AG10803 (cell line): ENCODE measurements at regions not wholly inside any gene's neighbourhood (a gene's known extent, or its start where the extent isn't known, plus 50 kb on each side); places are given as distances from the start of the nearest gene placed in this dataset.

Experiments
- DNase-seq: peaks from one replicate; pipeline ENCODE4 v3.0.0; 2010; ENCODE audit warnings: low read depth
- H3K4me3 ChIP-seq: 2 replicates; pipeline ENCODE4 v1.5.1; 2011; ENCODE audit warnings: mild to moderate bottlenecking, low read length, control low read depth
- TF ChIP-seq, protein P1 (sequence below): conservative IDR thresholded peaks from 2 replicates; pipeline ENCODE4 v1.5.1; 2011; ENCODE audit warnings: mild to moderate bottlenecking, low read length, control low read depth, inconsistent platforms

DNA sequence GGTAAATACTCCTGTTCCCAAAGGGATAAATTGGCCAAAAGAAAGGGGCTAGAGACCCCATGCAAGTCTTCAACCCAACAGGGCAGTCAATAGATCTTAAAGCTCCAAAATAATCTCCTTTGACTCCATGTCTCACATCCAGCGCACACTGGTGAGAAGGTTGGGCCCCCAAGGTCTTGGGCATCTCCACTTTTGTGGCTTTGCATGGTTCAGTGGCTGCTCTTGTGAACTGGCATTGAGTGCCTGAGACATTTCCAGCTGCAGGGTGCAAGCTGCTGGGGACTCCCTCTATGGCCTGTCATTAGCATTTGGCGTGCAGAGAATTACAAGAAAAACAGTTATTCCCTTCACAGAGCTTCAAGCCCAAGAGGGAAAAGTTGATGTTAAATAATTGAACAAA lies 224.7 kb downstream of the MTRR start:
- DNase-seq, result no peak
- no peak overlapping the region for H3K4me3 ChIP-seq
- TF ChIP-seq, protein P1, sequence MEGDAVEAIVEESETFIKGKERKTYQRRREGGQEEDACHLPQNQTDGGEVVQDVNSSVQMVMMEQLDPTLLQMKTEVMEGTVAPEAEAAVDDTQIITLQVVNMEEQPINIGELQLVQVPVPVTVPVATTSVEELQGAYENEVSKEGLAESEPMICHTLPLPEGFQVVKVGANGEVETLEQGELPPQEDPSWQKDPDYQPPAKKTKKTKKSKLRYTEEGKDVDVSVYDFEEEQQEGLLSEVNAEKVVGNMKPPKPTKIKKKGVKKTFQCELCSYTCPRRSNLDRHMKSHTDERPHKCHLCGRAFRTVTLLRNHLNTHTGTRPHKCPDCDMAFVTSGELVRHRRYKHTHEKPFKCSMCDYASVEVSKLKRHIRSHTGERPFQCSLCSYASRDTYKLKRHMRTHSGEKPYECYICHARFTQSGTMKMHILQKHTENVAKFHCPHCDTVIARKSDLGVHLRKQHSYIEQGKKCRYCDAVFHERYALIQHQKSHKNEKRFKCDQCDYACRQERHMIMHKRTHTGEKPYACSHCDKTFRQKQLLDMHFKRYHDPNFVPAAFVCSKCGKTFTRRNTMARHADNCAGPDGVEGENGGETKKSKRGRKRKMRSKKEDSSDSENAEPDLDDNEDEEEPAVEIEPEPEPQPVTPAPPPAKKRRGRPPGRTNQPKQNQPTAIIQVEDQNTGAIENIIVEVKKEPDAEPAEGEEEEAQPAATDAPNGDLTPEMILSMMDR, result no peak

DNA sequence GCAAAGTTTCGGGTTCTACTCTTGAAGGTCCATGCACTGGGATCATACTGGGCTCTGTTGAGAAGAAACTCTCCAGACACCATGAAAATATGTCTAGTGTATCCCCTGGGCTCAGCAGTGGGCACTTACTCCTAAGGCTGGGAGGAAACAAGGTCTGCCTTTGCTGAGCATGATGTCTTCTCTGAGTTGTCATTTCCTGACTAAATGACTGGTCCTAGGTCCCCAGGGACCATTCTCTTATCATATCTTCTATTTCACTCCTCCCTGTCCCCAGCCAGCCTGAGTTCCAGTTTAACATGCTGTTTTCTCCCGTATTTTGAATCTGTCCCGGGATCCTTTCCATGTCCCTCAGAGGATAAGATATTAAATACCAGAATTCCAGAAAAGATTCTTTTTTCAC lies 225.4 kb downstream of the MTRR start:
- no peak for DNase-seq
- TF ChIP-seq, protein P1, result no peak
- no peak overlapping the region for H3K4me3 ChIP-seq

GRCh38 chr5:8097146-8097545 lies 228.2 kb downstream of the MTRR start:
- TF ChIP-seq, protein P1, result no peak
- no peak overlapping the region for H3K4me3 ChIP-seq
- DNase-seq, result no peak

GRCh38 chr5:8098081-8098480 lies 229.1 kb downstream of the MTRR start:
- TF ChIP-seq, protein P1, result no peak
- DNase-seq, result no peak
- H3K4me3 ChIP-seq, result no peak overlapping the region

- TF ChIP-seq, protein P1, result no peak
- DNase-seq, result no peak
- no peak overlapping the region for H3K4me3 ChIP-seq
Measured at GRCh38 chr5:8102714-8103113, 233.8 kb downstream of the MTRR start.

GRCh38 chr5:8114597-8115266 lies 245.8 kb downstream of the MTRR start:
- TF ChIP-seq, protein P1, result no peak
- no peak overlapping the region for H3K4me3 ChIP-seq
- no peak for DNase-seq

DNA sequence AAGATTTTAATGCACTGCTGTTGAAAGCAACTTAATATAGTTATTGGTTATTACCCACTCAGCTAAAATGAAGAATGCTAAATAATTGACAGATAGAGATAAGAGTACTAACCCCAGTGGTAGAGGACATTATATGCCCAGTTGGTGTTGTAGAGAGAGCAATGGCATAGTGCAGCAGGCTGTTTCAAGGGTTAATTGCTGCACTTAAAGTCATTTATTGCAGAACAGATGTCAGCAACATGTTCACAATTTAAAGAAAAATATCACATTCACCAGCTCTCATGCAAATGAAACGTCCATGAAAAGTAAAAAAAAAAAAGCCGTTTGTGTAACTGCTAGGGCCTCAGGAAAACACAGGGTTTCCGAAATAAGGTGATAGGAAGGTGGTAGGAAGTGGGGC lies 254.6 kb downstream of the MTRR start:
- TF ChIP-seq, protein P1, result no peak
- H3K4me3 ChIP-seq, result no peak overlapping the region
- no peak for DNase-seq
